ENCODE measurements at regions not wholly inside any gene's neighbourhood (a gene's known extent, or its start where the extent isn't known, plus 50 kb on each side); places are given as distances from the start of the nearest gene placed in this dataset.
"Not testable (repeated sequence)": the region's sequence is repeated elsewhere in the genome, so short reads cannot be mapped to it uniquely, and the experiment has no call there.

- DNase-seq (ENCODE audit: low read depth), result no peak
- TF ChIP-seq CTCF (conservative IDR thresholded peaks at IDR 0.05; ENCODE audit: low read depth, low read length), result no peak
- H3K4me3 ChIP-seq (ENCODE audit: low read length), result no peak overlapping the region
Observed at GRCh38 chrX:66751136-66751782, 112.4 kb upstream of the EDA2R start.

DNA sequence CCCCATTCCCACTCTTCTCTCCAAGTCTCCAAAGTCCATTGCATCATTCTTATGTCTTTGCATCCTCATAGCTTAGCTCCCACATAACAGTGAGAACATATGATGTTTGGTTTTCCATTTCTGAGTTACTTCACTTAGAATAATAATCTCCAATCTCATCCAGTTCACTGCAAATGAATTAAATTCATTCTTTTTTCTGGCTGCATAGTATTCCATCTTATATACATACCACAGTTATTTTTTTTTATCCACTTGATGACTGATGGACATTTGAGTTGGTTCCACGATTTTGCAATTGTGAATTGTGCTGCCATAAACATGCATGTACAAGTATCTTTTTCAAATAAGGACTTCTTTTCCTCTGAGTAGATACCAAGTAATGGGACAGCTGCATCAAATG is 105.6 kb upstream of the EDA2R start:
- not testable (repeated sequence) for DNase-seq (ENCODE audit: low read depth); H3K4me3 ChIP-seq (ENCODE audit: low read length)

DNA sequence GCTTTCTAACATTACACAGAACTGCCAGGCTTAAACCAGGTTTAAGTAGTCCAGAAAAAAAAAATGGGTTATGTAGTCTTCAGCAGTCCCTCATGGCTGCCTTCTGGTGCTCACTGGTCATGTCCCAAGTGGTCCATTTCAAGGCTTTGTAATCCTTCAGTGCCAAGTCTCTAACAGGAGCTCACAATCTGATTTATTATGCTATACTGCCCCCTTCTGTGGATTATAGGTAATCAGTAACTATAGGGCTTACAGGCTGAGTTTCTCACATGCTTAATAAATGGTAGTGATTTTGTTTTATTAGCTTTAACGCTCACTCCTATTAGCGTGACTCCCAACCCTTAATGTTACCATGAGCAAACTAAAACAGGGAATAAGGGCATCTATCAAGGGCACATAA is 92.5 kb upstream of the EDA2R start:
- H3K4me3 ChIP-seq (ENCODE audit: low read length), result no peak overlapping the region
- TF ChIP-seq CTCF (conservative IDR thresholded peaks at IDR 0.05; ENCODE audit: low read depth, low read length), result peak; percentile 12
- DNase-seq (ENCODE audit: low read depth), result no peak

DNA sequence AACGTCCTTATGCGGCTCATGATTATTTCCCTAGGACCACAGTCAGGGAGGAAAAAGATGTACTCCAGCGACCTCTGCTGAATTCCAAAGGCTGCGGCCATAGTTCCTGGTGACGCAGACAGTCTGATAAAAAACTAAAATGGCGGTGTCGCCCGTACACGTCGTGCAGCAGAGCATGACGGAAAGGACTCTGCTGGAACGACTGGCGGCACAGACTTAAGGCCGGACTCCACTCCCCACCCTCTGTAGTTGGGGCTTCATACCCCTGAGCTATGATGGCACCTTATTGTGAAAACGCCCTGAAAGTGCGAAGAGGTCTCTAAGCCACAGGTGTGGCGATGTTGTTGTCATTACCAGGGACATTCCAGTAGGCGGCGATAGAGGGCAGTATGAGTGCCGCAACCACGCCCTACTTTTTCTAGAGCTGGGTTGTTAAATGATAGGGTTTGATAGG is 90.0 kb upstream of the EDA2R start:
- H3K4me3 ChIP-seq (ENCODE audit: low read length), result peak overlapping the region; percentile 49
- peak; percentile 57 for TF ChIP-seq CTCF (conservative IDR thresholded peaks at IDR 0.05; ENCODE audit: low read depth, low read length)
- DNase-seq (ENCODE audit: low read depth), result no peak

DNA sequence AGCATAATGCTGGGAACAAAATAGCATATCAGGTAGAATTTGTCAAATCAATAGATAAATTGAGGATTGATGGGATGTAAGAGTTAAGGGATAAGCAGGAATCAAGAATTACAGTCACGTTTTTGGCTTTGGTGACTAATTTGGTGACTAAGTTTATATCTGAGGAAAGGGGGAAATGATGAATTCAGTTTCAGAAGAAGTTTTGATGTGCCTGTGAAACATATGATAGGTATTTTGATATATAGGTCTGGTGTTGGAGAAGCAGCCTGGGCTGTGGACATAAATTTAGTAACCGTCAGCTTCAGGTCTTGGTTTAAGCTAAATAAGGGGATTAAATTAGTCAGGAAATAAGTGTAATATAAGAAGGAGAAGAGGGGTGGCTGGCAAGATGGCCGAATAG is 79.0 kb upstream of the EDA2R start:
- DNase-seq (ENCODE audit: low read depth), result no peak

DNA sequence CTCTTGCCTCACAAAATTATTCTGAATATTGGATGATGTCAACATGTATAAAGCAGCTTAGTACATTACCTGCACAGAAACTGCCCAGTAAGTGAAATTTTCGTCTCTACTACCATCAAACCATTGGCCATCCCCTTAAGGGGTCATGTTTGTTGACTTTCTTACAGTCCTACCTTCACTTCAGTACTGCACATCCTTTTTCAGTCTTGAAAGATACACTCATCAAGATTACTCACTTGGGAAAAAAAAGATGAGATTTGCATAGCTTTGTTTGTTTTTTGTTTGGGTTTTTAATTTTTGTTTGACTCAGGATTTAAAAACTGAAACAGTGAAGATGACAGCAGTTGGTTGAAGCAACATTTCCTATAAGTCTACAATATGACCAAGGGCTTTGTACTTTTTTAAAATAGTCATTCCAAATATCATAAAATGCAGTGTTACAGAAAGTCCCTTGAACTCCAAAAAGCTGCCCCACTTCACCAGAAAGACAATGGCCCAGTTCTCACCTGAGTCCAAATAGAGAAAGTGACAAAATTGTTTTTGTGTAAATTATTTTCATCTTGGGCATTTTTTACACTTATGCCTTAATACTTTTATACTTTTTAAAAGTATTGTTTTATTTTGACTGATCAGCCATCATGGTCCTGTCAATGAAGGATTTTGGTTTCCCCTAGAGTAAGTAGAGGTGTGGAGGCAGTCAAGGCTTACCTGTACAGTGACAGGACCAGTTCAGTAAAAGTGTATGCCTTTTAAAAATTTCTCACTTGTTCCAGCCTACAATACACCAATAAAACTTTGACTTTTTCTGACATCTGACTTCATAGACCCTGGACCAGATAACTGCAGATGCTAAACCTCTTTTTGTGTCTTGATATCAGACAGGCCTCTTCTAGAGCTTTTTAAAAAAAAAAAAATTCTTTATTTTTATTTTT is 59.7 kb upstream of the EDA2R start:
- TF ChIP-seq CTCF (conservative IDR thresholded peaks at IDR 0.05; ENCODE audit: low read depth, low read length), result no peak

More for the DNA sequence above, 79.0 kb upstream of the EDA2R start:
- no peak overlapping the region for H3K4me3 ChIP-seq (ENCODE audit: low read length)
- no peak for TF ChIP-seq CTCF (conservative IDR thresholded peaks at IDR 0.05; ENCODE audit: low read depth, low read length)

DNA sequence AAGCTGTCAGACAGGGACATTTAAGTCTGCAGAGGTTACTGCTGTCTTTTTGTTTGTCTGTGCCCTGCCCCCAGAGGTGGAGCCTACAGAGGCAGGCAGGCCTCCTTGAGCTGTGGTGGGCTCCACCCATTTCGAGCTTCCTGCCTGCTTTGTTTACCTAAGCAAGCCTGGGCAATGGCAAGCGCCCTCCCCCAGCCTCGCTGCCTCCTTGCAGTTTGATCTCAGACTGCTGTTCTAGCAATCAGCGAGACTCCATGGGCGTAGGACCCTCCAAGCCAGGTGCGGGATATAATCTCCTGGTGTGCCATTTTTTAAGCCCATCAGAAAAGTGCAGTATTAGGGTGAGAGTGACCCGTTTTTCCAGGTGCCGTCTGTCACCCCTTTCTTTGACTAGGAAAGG is 53.6 kb upstream of the EDA2R start:
- H3K4me3 ChIP-seq (ENCODE audit: low read length); DNase-seq (ENCODE audit: low read depth): not testable (repeated sequence)

More for the DNA sequence above, 59.7 kb upstream of the EDA2R start:
- no peak overlapping the region for H3K4me3 ChIP-seq (ENCODE audit: low read length)
- DNase-seq (ENCODE audit: low read depth), result no peak
